HG03135 (cell line): ENCODE measurements at regions not wholly inside any gene's neighbourhood (a gene's known extent, or its start where the extent isn't known, plus 50 kb on each side); places are given as distances from the start of the nearest gene placed in this dataset.

ENCODE experiments used
- ATAC-seq: cut with Tn5 transposase; IDR thresholded peaks from one replicate; pipeline ENCODE4 v1.9.1; 2021; ENCODE audit warnings: mild to moderate bottlenecking, moderate library complexity; ENCODE audit not compliant: unreplicated experiment

- ATAC-seq = no peak
These were observed 112.8 kb downstream of the SAMD5 start for GRCh38 chr6:147621263-147621662.

GRCh38 chr6:147621961-147622360 lies 113.5 kb downstream of the SAMD5 start:
- ATAC-seq = no peak

GRCh38 chr6:147624946-147625515 lies 116.5 kb downstream of the SAMD5 start:
- no peak for ATAC-seq

GRCh38 chr6:147625946-147626345 lies 117.5 kb downstream of the SAMD5 start:
- no peak for ATAC-seq

GRCh38 chr6:147627411-147627810 lies 118.9 kb downstream of the SAMD5 start:
- no peak for ATAC-seq

- no peak for ATAC-seq
These were observed 124.7 kb downstream of the SAMD5 start for GRCh38 chr6:147633191-147633590.

GRCh38 chr6:147637620-147638195 lies 129.2 kb downstream of the SAMD5 start:
- no peak for ATAC-seq

- ATAC-seq = no peak
These were observed 130.8 kb downstream of the SAMD5 start for GRCh38 chr6:147639279-147639678.

- no peak for ATAC-seq
These were observed 132.1 kb downstream of the SAMD5 start for GRCh38 chr6:147640606-147641005.

GRCh38 chr6:147641511-147641910 lies 133.0 kb downstream of the SAMD5 start:
- no peak for ATAC-seq

- ATAC-seq = no peak
These were observed 134.0 kb downstream of the SAMD5 start for GRCh38 chr6:147642458-147642857.

- no peak for ATAC-seq
These were observed 135.1 kb downstream of the SAMD5 start for GRCh38 chr6:147643341-147644200.

GRCh38 chr6:147648916-147649315 lies 140.4 kb downstream of the SAMD5 start:
- ATAC-seq = no peak

- ATAC-seq = no peak
These were observed 143.0 kb downstream of the SAMD5 start for GRCh38 chr6:147651249-147652063.

- no peak for ATAC-seq
These were observed 145.1 kb downstream of the SAMD5 start for GRCh38 chr6:147653631-147654030.

- no peak for ATAC-seq
These were observed 145.8 kb downstream of the SAMD5 start for GRCh38 chr6:147654103-147654845.

GRCh38 chr6:147660334-147661311 lies 152.1 kb downstream of the SAMD5 start:
- no peak for ATAC-seq

- ATAC-seq = no peak
These were observed 154.2 kb downstream of the SAMD5 start for GRCh38 chr6:147662646-147663045.

- no peak for ATAC-seq
These were observed 155.6 kb downstream of the SAMD5 start for GRCh38 chr6:147664092-147664491.
